Keratinocyte (primary cell): ENCODE measurements at regions not wholly inside any gene's neighbourhood (a gene's known extent, or its start where the extent isn't known, plus 50 kb on each side); places are given as distances from the start of the nearest gene placed in this dataset.

Experiments
- DNase-seq: peaks from one replicate; pipeline ENCODE4 v3.0.0-alpha.2; 2011; ENCODE audit warnings: low read depth, missing footprints, low spot score
- FAIRE-seq: peaks from 2 replicates; lab custom pipeline; 2011; peaks lifted over from hg19 to GRCh38; lab: Jason Lieb, UNC
- H2AFZ ChIP-seq: 2 replicates; pipeline ENCODE4 v1.6.0; 2012; ENCODE audit warnings: low read length, control low read depth, inconsistent platforms; ENCODE audit not compliant: control insufficient read depth
- H3K27ac ChIP-seq: 2 replicates; pipeline ENCODE4 v1.5.1; 2011; ENCODE audit warnings: low read length; ENCODE audit not compliant: control insufficient read depth, insufficient read depth
- H3K27me3 ChIP-seq: 3 replicates; pipeline ENCODE4 v1.6.0; 2011; ENCODE audit warnings: low read length; ENCODE audit not compliant: control insufficient read depth, insufficient read depth; ENCODE audit errors: extremely low read depth
- H3K36me3 ChIP-seq, 2 experiments: 2 replicates in 1 of 2; 3 replicates in 1 of 2; pipeline ENCODE4 v1.5.1; 2011; ENCODE audit warnings: low read length in 2 of 2, mild to moderate bottlenecking in 1 of 2; ENCODE audit not compliant: control insufficient read depth in 2 of 2, insufficient read depth in 2 of 2; ENCODE audit errors: extremely low read depth in 1 of 2
- H3K4me1 ChIP-seq: 3 replicates; pipeline ENCODE4 v1.5.1; 2011; ENCODE audit warnings: low read length; ENCODE audit not compliant: control insufficient read depth, insufficient read depth; ENCODE audit errors: extremely low read depth
- H3K4me2 ChIP-seq: 3 replicates; pipeline ENCODE4 v1.6.0; 2011; ENCODE audit warnings: low read depth, low read length; ENCODE audit not compliant: control insufficient read depth, insufficient read depth; ENCODE audit errors: extremely low read depth
- H3K4me3 ChIP-seq, 3 experiments: fragments of 200-600 bp in 1 of 3; sonication (generic) in 1 of 3; 2 replicates in 2 of 3; 3 replicates in 1 of 3; pipeline ENCODE4 v1.5.1; 2011 to 2016; ENCODE audit warnings: low read length in 3 of 3, mild to moderate bottlenecking in 3 of 3, control low read depth in 2 of 3, inconsistent platforms in 1 of 3, low read depth in 1 of 3, mixed read lengths in 1 of 3, mixed run types in 1 of 3, moderate library complexity in 1 of 3; ENCODE audit not compliant: control insufficient read depth in 2 of 3, insufficient read depth in 2 of 3; ENCODE audit errors: extremely low read depth in 1 of 3
- H3K79me2 ChIP-seq: 2 replicates; pipeline ENCODE4 v1.6.0; 2012; ENCODE audit warnings: low read length; ENCODE audit not compliant: control insufficient read depth, insufficient read depth
- H3K9ac ChIP-seq: 3 replicates; pipeline ENCODE4 v1.6.0; 2011; ENCODE audit warnings: low read length; ENCODE audit not compliant: control insufficient read depth, insufficient read depth; ENCODE audit errors: extremely low read depth
- H3K9me1 ChIP-seq: 3 replicates; pipeline ENCODE4 v1.6.0; 2011; ENCODE audit warnings: low read length; ENCODE audit not compliant: control insufficient read depth, insufficient read depth; ENCODE audit errors: extremely low read depth
- H3K9me3 ChIP-seq: 2 replicates; pipeline ENCODE4 v1.5.1; 2012; ENCODE audit warnings: low read depth, low read length; ENCODE audit not compliant: control insufficient read depth
- H4K20me1 ChIP-seq: 3 replicates; pipeline ENCODE4 v1.6.0; 2011; ENCODE audit warnings: low read length; ENCODE audit not compliant: control insufficient read depth, insufficient read depth; ENCODE audit errors: extremely low read depth
- EZH2 ChIP-seq: IDR thresholded peaks from one replicate; pipeline ENCODE4 v1.6.1; 2012; ENCODE audit warnings: inconsistent platforms, mild to moderate bottlenecking, low read length, moderate library complexity
- dilution Hi-C: fragments of 300-500 bp; cut with MboI; formaldehyde crosslinking; loops from one replicate; pipeline ENCODE4 v1.7.0; 2020; ENCODE audit warnings: low sequenced_read_pairs; ENCODE audit not compliant: extremely low pct_ligation_motif_present
- TF ChIP-seq, protein P1 (sequence below), 3 experiments: IDR thresholded peaks in 1 of 3; conservative IDR thresholded peaks in 1 of 3; optimal IDR thresholded peaks in 1 of 3; 2 replicates in 2 of 3; 3 replicates in 1 of 3; pipeline versions ENCODE3 to v1.5.1; 2011; ENCODE audit warnings: low read length in 3 of 3, mild to moderate bottlenecking in 3 of 3, moderate library complexity in 2 of 3, control low read depth in 1 of 3, inconsistent platforms in 1 of 3; ENCODE audit not compliant: insufficient read depth in 2 of 3; ENCODE audit errors: extremely low read depth in 1 of 3

DNA sequence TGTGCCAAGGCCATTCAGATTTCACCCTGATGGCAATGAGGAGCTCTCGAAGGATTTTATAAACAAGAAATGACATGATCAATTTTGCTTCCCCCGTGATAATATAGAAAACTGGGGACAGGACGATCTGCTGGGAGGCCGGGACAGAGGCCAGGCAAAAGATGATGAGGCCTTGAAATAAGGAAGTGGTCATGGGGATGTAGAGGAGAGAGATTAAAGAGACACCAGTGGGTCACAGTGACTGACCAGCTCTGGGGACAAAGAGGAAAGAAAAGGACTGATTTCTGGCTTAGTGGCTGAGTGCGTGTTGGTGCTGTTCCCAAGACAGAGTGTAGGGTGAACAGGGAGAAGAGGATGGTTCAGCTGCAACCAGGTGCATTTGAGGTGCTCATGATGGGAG lies 68.7 kb upstream of the FLT1 start:
- H3K9ac ChIP-seq: no peak overlapping the region
- H3K27ac ChIP-seq: no peak overlapping the region
- H3K4me2 ChIP-seq: no peak overlapping the region
- no peaks in the 10 kb centered on the region for H3K27me3 ChIP-seq
- FAIRE-seq: no peak
- no peaks in the 10 kb centered on the region for H3K36me3 ChIP-seq
- TF ChIP-seq, protein P1, sequence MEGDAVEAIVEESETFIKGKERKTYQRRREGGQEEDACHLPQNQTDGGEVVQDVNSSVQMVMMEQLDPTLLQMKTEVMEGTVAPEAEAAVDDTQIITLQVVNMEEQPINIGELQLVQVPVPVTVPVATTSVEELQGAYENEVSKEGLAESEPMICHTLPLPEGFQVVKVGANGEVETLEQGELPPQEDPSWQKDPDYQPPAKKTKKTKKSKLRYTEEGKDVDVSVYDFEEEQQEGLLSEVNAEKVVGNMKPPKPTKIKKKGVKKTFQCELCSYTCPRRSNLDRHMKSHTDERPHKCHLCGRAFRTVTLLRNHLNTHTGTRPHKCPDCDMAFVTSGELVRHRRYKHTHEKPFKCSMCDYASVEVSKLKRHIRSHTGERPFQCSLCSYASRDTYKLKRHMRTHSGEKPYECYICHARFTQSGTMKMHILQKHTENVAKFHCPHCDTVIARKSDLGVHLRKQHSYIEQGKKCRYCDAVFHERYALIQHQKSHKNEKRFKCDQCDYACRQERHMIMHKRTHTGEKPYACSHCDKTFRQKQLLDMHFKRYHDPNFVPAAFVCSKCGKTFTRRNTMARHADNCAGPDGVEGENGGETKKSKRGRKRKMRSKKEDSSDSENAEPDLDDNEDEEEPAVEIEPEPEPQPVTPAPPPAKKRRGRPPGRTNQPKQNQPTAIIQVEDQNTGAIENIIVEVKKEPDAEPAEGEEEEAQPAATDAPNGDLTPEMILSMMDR (optimal IDR thresholded peaks at IDR 0.05 in 1 of 3, IDR thresholded peaks at IDR 0.05 in 1 of 3, conservative IDR thresholded peaks at IDR 0.05 in 1 of 3; ENCODE audit: extremely low read depth in 1 of 3, insufficient read depth in 2 of 3, low read length in 3 of 3): no peak
- no peak for TF ChIP-seq EZH2
- H3K4me1 ChIP-seq: peaks cover 9% of the 10 kb centered on the region
- no peak overlapping the region for H3K4me3 ChIP-seq
- no peak for DNase-seq
- dilution Hi-C loops: no loop called here
- H2AFZ ChIP-seq: no peak overlapping the region
- H3K79me2 ChIP-seq: no peaks in the 10 kb centered on the region
- H4K20me1 ChIP-seq: no peaks in the 10 kb centered on the region
- H3K9me1 ChIP-seq: no peaks in the 10 kb centered on the region
- no peaks in the 10 kb centered on the region for H3K9me3 ChIP-seq

- Histone ChIP-seq H4K20me1 (no peaks in the 10 kb centered on the region), H3K4me3 (no peak overlapping the region), H3K79me2 (no peaks in the 10 kb centered on the region), H3K36me3 (no peaks in the 10 kb centered on the region), H3K9me3 (no peaks in the 10 kb centered on the region), H3K9ac (no peak overlapping the region), H3K4me1 (peaks cover 9% of the 10 kb centered on the region), H3K4me2 (no peak overlapping the region), H3K9me1 (no peaks in the 10 kb centered on the region), H2AFZ (no peak overlapping the region), H3K27me3 (no peaks in the 10 kb centered on the region), H3K27ac (no peak overlapping the region)
- TF ChIP-seq, protein P1 (optimal IDR thresholded peaks at IDR 0.05 in 1 of 3, IDR thresholded peaks at IDR 0.05 in 1 of 3, conservative IDR thresholded peaks at IDR 0.05 in 1 of 3; ENCODE audit: extremely low read depth in 1 of 3, insufficient read depth in 2 of 3, low read length in 3 of 3): no peak
- TF ChIP-seq EZH2: no peak
- dilution Hi-C loops: no loop called here
- no peak for FAIRE-seq
- no peak for DNase-seq
Observed at GRCh38 chr13:28560612-28561011, 65.7 kb upstream of the FLT1 start.
